DND-41 (cell line): ENCODE measurements at regions not wholly inside any gene's neighbourhood (a gene's known extent, or its start where the extent isn't known, plus 50 kb on each side); places are given as distances from the start of the nearest gene placed in this dataset.
A peak's percentile ranks its signal among the peaks of the same experiment; 100 is the strongest.

ENCODE experiments used
- ATAC-seq: fragments of 200-7000 bp; cut with Tn5 transposase; 3 replicates; pipeline ENCODE4 v1.9.1; 2021; ENCODE audit warnings: low read depth; ENCODE audit not compliant: insufficient read depth
- DNase-seq: peaks from one replicate; pipeline ENCODE4 v3.0.0-alpha.2; 2020
- H2AFZ ChIP-seq: 2 replicates; pipeline ENCODE4 v1.6.0; 2012; ENCODE audit warnings: low read depth, low read length
- H3K27ac ChIP-seq: 2 replicates; pipeline ENCODE4 v1.5.1; 2012; ENCODE audit warnings: low read length, inconsistent platforms
- H3K27me3 ChIP-seq: fragments of 200-600 bp; sonication (generic); 2 replicates; pipeline ENCODE4 v1.6.0; 2012; ENCODE audit warnings: low read length, mild to moderate bottlenecking, inconsistent platforms; ENCODE audit not compliant: insufficient read depth, poor library complexity
- H3K36me3 ChIP-seq: 2 replicates; pipeline ENCODE4 v1.5.1; 2012; ENCODE audit warnings: low read length, inconsistent platforms; ENCODE audit not compliant: insufficient read depth
- H3K4me1 ChIP-seq: 2 replicates; pipeline ENCODE4 v1.5.1; 2012; ENCODE audit warnings: mild to moderate bottlenecking, low read length; ENCODE audit not compliant: insufficient read depth
- H3K4me2 ChIP-seq: 2 replicates; pipeline ENCODE4 v1.6.0; 2012; ENCODE audit warnings: mild to moderate bottlenecking, moderate library complexity, low read length, inconsistent platforms; ENCODE audit not compliant: insufficient read depth
- H3K4me3 ChIP-seq, 2 experiments: fragments of 200-600 bp in 1 of 2; shearing (Covaris generic) in 1 of 2; 2 replicates each; pipeline ENCODE4 v1.5.1; 2012 to 2016; ENCODE audit warnings: inconsistent platforms in 2 of 2, low read length in 2 of 2, mild to moderate bottlenecking in 2 of 2, low read depth in 1 of 2, moderate library complexity in 1 of 2
- H3K79me2 ChIP-seq: 2 replicates; pipeline ENCODE4 v1.6.0; 2012; ENCODE audit warnings: low read length, inconsistent platforms; ENCODE audit not compliant: insufficient read depth
- H3K9ac ChIP-seq: 2 replicates; pipeline ENCODE4 v1.6.0; 2012; ENCODE audit warnings: low read depth, mild to moderate bottlenecking, inconsistent platforms, low read length, moderate library complexity
- H3K9me3 ChIP-seq: 2 replicates; pipeline ENCODE4 v1.5.1; 2012; ENCODE audit warnings: low read length, moderate library complexity, mild to moderate bottlenecking, inconsistent platforms; ENCODE audit not compliant: insufficient read depth, severe bottlenecking
- H4K20me1 ChIP-seq: 2 replicates; pipeline ENCODE4 v1.6.0; 2012; ENCODE audit warnings: low read length; ENCODE audit not compliant: insufficient read depth
- EZH2 ChIP-seq: IDR thresholded peaks from 3 replicates; pipeline ENCODE4 v1.6.1; 2012; ENCODE audit warnings: borderline replicate concordance, low read depth, mild to moderate bottlenecking, moderate library complexity, low read length, inconsistent platforms; ENCODE audit not compliant: severe bottlenecking
- TF ChIP-seq, protein P1 (sequence below): IDR thresholded peaks from 2 replicates; pipeline ENCODE4 v1.5.1; 2012; ENCODE audit warnings: borderline replicate concordance, low read length, moderate library complexity, mild to moderate bottlenecking; ENCODE audit not compliant: poor library complexity, severe bottlenecking; ENCODE audit errors: extremely low read depth

- no peaks in the 10 kb centered on the region for H3K36me3 ChIP-seq
- H3K9me3 ChIP-seq, result no peaks in the 10 kb centered on the region
- no peaks in the 10 kb centered on the region for H3K4me1 ChIP-seq
- TF ChIP-seq, protein P1, sequence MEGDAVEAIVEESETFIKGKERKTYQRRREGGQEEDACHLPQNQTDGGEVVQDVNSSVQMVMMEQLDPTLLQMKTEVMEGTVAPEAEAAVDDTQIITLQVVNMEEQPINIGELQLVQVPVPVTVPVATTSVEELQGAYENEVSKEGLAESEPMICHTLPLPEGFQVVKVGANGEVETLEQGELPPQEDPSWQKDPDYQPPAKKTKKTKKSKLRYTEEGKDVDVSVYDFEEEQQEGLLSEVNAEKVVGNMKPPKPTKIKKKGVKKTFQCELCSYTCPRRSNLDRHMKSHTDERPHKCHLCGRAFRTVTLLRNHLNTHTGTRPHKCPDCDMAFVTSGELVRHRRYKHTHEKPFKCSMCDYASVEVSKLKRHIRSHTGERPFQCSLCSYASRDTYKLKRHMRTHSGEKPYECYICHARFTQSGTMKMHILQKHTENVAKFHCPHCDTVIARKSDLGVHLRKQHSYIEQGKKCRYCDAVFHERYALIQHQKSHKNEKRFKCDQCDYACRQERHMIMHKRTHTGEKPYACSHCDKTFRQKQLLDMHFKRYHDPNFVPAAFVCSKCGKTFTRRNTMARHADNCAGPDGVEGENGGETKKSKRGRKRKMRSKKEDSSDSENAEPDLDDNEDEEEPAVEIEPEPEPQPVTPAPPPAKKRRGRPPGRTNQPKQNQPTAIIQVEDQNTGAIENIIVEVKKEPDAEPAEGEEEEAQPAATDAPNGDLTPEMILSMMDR, result no peak
- H2AFZ ChIP-seq, result no peak overlapping the region
- no peak for ATAC-seq
- no peak overlapping the region for H3K4me3 ChIP-seq
- H3K27me3 ChIP-seq, result no peaks in the 10 kb centered on the region
- H3K4me2 ChIP-seq, result no peak overlapping the region
- H4K20me1 ChIP-seq, result no peaks in the 10 kb centered on the region
- H3K27ac ChIP-seq, result no peak overlapping the region
- no peaks in the 10 kb centered on the region for H3K79me2 ChIP-seq
- no peak for DNase-seq
- no peak overlapping the region for H3K9ac ChIP-seq
Measured at GRCh38 chrX:125627676-125628075, 308.0 kb downstream of the TEX13C start.

- H3K27me3 ChIP-seq, result no peaks in the 10 kb centered on the region
- H3K4me2 ChIP-seq, result no peak overlapping the region
- no peak overlapping the region for H3K9ac ChIP-seq
- no peaks in the 10 kb centered on the region for H3K4me1 ChIP-seq
- no peaks in the 10 kb centered on the region for H3K79me2 ChIP-seq
- H2AFZ ChIP-seq, result no peak overlapping the region
- DNase-seq (no peak), ATAC-seq (no peak)
- H3K27ac ChIP-seq, result no peak overlapping the region
- H3K36me3 ChIP-seq, result no peaks in the 10 kb centered on the region
- H3K4me3 ChIP-seq, result no peak overlapping the region
- H4K20me1 ChIP-seq, result no peaks in the 10 kb centered on the region
- no peaks in the 10 kb centered on the region for H3K9me3 ChIP-seq
- no peak for TF ChIP-seq EZH2
- TF ChIP-seq, protein P1, result no peak
Measured at GRCh38 chrX:125628435-125628834, 308.8 kb downstream of the TEX13C start.

GRCh38 chrX:125641405-125641804 is 321.7 kb downstream of the TEX13C start:
- Histone ChIP-seq H3K9me3 (no peaks in the 10 kb centered on the region), H3K4me1 (no peaks in the 10 kb centered on the region), H3K27me3 (no peaks in the 10 kb centered on the region), H3K36me3 (no peaks in the 10 kb centered on the region), H3K4me2 (no peak overlapping the region), H4K20me1 (no peaks in the 10 kb centered on the region), H3K9ac (no peak overlapping the region), H3K4me3 (no peak overlapping the region), H3K27ac (no peak overlapping the region), H3K79me2 (no peaks in the 10 kb centered on the region), H2AFZ (no peak overlapping the region)
- no peak for TF ChIP-seq EZH2
- TF ChIP-seq, protein P1, result no peak
- no peak for DNase-seq
- no peak for ATAC-seq

DNA sequence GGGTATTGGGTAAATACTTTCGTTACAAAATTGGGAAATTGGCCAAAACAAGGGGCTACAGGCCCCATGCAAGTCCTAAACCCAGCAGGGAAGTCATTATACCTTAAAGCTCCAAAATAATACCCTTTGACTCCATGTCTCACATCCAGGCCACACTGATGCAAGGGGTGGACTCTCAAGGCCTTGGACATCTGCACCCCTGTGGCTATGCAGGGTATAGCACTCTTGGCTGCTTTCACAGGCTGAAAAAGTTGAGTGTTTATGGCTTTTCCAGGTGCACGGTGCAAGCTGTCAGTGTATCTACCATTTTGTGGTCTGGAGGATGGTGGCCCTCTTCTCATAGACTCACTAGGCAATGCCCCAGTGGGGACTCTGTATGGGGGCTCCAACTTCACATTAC is 326.5 kb downstream of the TEX13C start:
- no peak overlapping the region for H2AFZ ChIP-seq
- ATAC-seq, result no peak
- H4K20me1 ChIP-seq, result no peaks in the 10 kb centered on the region
- no peaks in the 10 kb centered on the region for H3K27me3 ChIP-seq
- no peak overlapping the region for H3K4me3 ChIP-seq
- H3K4me2 ChIP-seq, result no peak overlapping the region
- no peak overlapping the region for H3K9ac ChIP-seq
- TF ChIP-seq EZH2, result no peak
- TF ChIP-seq, protein P1, result peak; percentile 29
- no peak overlapping the region for H3K27ac ChIP-seq
- no peaks in the 10 kb centered on the region for H3K79me2 ChIP-seq
- no peaks in the 10 kb centered on the region for H3K4me1 ChIP-seq
- no peaks in the 10 kb centered on the region for H3K9me3 ChIP-seq
- DNase-seq, result no peak
- no peaks in the 10 kb centered on the region for H3K36me3 ChIP-seq
